HG03025 (cell line): ENCODE measurements at regions not wholly inside any gene's neighbourhood (a gene's known extent, or its start where the extent isn't known, plus 50 kb on each side); places are given as distances from the start of the nearest gene placed in this dataset.
A peak's percentile ranks its signal among the peaks of the same experiment; 100 is the strongest.

Experiments
- ATAC-seq: cut with Tn5 transposase; IDR thresholded peaks from one replicate; pipeline ENCODE4 v1.9.1; 2021; ENCODE audit warnings: mild to moderate bottlenecking, moderate library complexity; ENCODE audit not compliant: unreplicated experiment, low FRiP score

GRCh38 chr2:145777914-145778313 lies 1258.0 kb upstream of the ZEB2 start:
- no peak for ATAC-seq

DNA sequence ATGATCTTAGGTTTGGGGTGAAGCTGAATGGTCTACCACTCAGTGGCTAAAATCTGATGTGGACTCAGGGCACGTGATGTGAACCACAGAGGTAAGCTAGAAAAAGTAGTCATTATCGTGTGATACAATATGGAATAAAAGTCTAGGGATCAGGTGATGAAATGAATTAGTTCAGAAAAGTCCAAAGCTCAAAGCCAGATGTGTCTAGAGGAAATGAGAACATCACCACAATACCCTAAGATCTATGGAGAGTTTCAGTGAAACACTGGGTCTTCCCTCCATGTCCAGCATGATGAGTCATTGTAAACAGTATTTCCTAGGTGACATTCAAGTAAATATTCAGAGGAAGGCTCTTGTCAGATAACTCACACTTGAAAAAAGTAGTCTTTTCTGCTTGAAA lies 1257.4 kb upstream of the ZEB2 start:
- ATAC-seq = no peak

GRCh38 chr2:145775591-145775990 lies 1255.7 kb upstream of the ZEB2 start:
- no peak for ATAC-seq

- peak; percentile 97 for ATAC-seq
These were observed 1251.6 kb upstream of the ZEB2 start for GRCh38 chr2:145771525-145771924.

DNA sequence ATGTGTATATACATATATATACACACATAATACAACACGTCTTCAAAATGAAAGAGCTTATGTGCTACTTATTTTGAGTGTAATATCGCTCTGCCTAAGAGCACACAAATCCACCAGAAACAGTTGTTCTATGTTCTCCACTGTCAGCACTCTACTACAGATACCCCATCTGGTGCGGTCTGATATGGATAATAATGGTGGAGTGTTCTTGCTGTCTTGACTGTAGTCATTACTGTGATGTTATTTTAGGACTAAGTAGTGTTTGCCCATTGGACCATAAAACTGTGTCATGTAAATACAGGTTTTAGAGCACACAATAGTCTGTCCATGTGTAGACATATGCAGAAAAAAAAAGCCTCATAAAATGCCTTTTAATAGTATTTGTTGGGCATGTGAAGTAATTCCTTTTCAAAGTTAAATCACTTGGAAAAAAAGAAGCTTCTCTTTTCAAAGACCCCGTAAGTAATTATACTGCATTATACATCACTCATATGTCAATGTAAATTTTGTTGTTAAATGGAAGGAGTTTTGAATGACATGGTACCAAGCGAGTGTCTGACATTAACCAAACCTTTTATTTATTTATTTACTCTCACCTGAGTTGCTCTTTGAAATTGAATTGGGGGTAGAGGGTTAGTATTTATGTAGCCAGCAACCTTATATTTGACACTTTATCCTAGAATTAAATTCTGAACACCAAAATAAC lies 1249.2 kb upstream of the ZEB2 start:
- ATAC-seq = no peak

DNA sequence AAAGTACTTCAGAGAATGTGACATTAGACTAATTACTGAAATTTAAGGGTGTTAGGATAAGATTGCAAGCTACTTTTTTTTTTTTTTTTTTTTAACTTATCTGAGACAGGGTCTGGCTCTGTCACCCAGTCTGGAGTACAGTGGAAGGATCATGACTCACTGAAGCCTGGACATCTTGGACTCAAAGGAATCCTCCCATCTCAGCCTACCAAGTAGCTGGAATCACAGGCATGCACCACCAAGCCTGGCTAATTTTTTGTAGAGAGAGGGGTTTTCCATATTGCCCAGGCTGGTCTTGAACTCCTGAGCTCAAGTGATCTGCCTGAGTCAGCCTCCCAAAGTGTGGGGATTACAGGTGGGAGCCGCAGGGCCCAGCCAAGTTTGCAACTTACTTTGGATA lies 1246.0 kb upstream of the ZEB2 start:
- no peak for ATAC-seq

GRCh38 chr2:145764631-145765030 lies 1244.7 kb upstream of the ZEB2 start:
- no peak for ATAC-seq

- no peak for ATAC-seq
These were observed 1241.1 kb upstream of the ZEB2 start for GRCh38 chr2:145760781-145761649.

GRCh38 chr2:145759228-145759915 lies 1239.5 kb upstream of the ZEB2 start:
- ATAC-seq = no peak

GRCh38 chr2:145757503-145758246 lies 1237.8 kb upstream of the ZEB2 start:
- no peak for ATAC-seq

- ATAC-seq = no peak
These were observed 1235.3 kb upstream of the ZEB2 start for GRCh38 chr2:145755019-145755837.

DNA sequence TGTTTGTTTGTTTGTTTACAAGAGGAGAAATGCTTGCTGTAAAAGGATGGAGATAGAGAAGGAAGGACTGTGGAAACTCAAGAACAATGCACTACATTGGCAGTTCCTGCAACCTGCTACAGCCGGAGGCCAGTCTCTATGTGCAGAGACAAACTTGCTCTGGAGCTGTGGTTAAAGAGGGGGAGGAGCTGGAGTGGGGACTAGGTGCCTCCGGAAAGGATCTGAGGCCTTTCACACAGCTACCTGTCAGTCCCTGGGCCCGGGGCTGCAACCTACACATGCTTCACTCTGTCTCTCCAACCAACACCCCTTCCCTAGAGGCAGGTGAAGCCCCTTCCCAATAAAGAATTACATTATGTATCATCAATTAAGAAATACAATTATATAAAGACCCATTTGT lies 1234.0 kb upstream of the ZEB2 start:
- ATAC-seq = no peak

GRCh38 chr2:145753041-145753608 lies 1233.2 kb upstream of the ZEB2 start:
- ATAC-seq = no peak

DNA sequence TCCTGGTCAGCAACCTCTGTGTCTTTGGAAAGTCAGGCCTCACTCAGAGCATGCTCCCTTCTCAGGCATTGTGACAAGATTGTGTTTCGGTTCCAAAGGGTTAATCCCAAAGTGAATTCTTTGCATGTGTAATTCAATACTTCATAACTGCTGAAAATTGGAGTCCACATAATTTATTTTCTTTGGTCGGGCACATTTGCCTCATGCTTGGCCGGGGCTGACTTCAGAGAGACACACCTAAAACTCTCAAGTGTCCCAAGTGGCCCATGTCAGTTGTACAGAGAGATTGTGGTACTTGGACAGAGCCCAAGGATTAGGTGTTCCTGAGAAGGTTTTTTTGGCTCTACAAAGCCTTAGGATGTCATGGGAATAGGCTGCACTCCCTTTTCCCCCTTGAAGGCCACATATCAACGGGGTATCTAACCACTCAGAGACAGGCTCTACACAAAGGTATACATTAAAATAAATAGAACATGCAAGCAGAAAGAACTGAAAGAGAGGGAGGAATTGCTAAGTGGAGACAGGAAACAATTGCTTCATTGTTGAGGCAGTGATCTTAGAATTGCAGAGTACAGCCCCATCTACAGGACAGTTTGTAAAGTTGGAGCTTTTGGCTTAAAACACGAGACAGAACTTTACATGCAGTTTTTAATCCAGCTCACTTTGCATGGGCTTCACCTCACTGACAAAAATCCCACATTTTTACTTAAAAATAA lies 1232.3 kb upstream of the ZEB2 start:
- peak; percentile 14 for ATAC-seq

DNA sequence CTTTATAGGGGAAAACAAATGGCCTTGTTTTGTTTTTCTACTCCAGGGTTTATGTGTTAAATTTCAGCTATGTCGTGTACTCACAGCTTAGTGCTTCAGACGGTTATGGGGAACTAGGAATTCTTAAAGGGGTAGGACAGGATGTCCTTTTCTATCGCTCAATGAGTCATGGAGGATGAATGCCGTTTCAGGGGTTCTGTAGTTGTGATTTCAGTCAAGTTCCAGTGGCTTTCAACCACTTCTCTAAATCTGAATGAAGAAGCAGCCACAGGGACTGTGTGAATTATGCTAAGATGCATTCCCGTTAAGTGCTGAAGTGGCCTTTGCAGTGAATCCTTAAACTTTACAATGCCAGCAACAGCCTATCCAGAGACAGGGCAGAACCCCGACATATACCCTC lies 1231.7 kb upstream of the ZEB2 start:
- peak; percentile 80 for ATAC-seq

DNA sequence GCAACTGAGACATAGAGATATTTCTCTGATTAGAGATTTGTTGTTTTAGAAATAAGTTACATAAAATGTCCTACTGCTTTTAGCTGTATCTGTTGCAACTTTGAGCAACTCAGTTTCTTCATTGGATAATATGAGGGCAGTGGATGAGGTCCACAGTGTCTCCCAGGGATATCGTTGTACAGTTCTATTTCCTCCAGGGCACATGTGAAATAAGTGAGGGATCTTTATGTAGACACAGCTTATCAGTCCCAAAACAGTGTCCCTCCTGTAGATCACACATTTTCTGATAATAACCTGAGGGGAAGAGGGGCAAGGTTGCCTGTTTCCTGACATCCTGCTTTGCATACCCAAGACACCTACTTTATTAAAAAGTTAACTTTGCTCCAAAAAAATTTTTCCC lies 1231.2 kb upstream of the ZEB2 start:
- no peak for ATAC-seq

DNA sequence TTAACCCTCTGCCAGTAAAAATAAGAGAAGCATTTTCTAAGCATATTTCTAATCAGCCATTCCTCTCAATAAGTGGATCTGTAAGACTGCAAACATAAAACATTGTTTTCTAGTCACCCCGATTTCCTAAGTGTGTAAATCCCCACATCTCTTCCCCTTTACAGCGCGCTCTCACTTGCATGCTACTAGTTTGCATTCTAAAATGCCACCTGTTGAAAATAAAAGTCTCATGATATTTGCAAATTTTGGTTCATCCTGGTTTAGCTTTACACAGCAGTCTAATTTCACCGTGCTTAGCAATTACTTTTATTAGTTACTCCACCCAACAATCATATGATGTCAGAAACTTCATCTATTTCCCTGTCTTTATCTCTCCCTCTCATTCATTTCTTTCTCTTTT lies 1230.7 kb upstream of the ZEB2 start:
- no peak for ATAC-seq

DNA sequence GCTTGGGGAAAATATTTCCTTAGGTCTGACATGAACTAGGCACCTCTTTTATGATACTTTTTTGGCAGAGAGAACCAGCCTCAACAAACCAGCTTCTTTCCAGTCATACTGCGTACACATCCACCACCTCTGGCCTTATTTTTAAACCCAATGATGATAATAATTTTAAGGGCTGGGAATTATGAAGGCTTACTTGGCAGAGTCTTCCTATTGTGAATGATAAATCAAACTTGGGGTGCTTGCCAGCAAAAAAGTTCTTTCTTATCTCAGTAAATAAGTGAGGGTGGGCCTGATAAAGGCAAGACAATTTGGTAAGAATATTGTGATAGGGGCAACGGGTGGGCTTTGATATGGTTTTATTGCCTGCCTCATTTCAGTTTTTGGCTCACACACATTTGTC lies 1230.2 kb upstream of the ZEB2 start:
- no peak for ATAC-seq

- no peak for ATAC-seq
These were observed 1229.6 kb upstream of the ZEB2 start for GRCh38 chr2:145749556-145749955.
